ENCODE measurements at regions not wholly inside any gene's neighbourhood (a gene's known extent, or its start where the extent isn't known, plus 50 kb on each side); places are given as distances from the start of the nearest gene placed in this dataset.

- peak in 1 of 2 donors; percentile 66 for DNase-seq (ENCODE audit: low read depth in 1 of 2, low spot score in 1 of 2)
- Histone ChIP-seq H3K9me3 (ENCODE audit: low read depth) (no peaks in the 10 kb centered on the region), H3K4me3 (peak overlapping the region; percentile 21), H3K27ac (no peak overlapping the region), H3K27me3 (peaks cover 21% of the 10 kb centered on the region), H3K36me3 (no peaks in the 10 kb centered on the region), H3K4me1 (ENCODE audit: low read depth) (peaks cover 52% of the 10 kb centered on the region)
- TF ChIP-seq, protein P1, sequence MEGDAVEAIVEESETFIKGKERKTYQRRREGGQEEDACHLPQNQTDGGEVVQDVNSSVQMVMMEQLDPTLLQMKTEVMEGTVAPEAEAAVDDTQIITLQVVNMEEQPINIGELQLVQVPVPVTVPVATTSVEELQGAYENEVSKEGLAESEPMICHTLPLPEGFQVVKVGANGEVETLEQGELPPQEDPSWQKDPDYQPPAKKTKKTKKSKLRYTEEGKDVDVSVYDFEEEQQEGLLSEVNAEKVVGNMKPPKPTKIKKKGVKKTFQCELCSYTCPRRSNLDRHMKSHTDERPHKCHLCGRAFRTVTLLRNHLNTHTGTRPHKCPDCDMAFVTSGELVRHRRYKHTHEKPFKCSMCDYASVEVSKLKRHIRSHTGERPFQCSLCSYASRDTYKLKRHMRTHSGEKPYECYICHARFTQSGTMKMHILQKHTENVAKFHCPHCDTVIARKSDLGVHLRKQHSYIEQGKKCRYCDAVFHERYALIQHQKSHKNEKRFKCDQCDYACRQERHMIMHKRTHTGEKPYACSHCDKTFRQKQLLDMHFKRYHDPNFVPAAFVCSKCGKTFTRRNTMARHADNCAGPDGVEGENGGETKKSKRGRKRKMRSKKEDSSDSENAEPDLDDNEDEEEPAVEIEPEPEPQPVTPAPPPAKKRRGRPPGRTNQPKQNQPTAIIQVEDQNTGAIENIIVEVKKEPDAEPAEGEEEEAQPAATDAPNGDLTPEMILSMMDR (IDR thresholded peaks at IDR 0.05; ENCODE audit: low read depth, low read length) = no peak
Measured at GRCh38 chrX:40167850-40168479, 70.2 kb upstream of the BCOR start.

DNA sequence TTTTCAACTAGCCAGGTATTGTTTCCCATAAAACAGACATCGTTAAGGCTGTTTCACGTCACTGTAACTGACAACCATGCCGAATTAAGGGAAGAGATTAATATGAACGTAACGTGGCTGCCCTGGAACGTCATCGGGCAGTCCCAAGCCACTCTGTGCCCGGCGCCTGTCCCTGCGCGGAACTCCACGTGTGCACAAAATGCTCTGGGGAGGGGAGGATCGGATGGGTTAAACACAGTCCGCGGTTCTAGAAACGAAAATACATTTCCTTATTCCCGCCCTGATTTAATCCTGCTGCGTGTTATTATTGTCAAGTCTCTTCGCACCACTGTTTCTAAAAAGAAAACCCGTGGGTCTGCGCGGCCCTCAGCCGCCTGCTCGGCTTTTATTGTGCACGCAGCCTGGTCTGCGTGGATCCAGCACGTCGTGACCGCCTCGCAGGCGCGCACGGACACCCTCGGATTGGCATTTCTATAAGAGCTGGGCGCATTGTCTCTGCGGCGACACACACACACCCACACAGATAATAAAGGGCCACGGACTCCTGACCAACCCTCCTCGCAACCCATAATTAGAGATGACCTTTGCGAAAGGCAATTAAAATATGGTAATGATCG, 69.6 kb upstream of the BCOR start:
- TF ChIP-seq, protein P1 (IDR thresholded peaks at IDR 0.05; ENCODE audit: low read depth, low read length) = no peak
- H3K4me1 ChIP-seq (ENCODE audit: low read depth) = peaks cover 52% of the 10 kb centered on the region
- H3K27ac ChIP-seq = no peak overlapping the region
- DNase-seq (ENCODE audit: low read depth in 1 of 2, low spot score in 1 of 2) = no peak
- peak overlapping the region; percentile 21 for H3K4me3 ChIP-seq
- H3K9me3 ChIP-seq (ENCODE audit: low read depth) = no peaks in the 10 kb centered on the region
- H3K36me3 ChIP-seq = no peaks in the 10 kb centered on the region
- peaks cover 25% of the 10 kb centered on the region for H3K27me3 ChIP-seq

GRCh38 chrX:40166582-40166981, 68.8 kb upstream of the BCOR start:
- Histone ChIP-seq H3K36me3 (no peaks in the 10 kb centered on the region), H3K4me1 (ENCODE audit: low read depth) (peaks cover 52% of the 10 kb centered on the region), H3K9me3 (ENCODE audit: low read depth) (no peaks in the 10 kb centered on the region), H3K4me3 (no peak overlapping the region), H3K27ac (no peak overlapping the region), H3K27me3 (peaks cover 31% of the 10 kb centered on the region)
- DNase-seq (ENCODE audit: low read depth in 1 of 2, low spot score in 1 of 2) = no peak
- TF ChIP-seq, protein P1 (IDR thresholded peaks at IDR 0.05; ENCODE audit: low read depth, low read length) = no peak

- H3K36me3 ChIP-seq = no peaks in the 10 kb centered on the region
- DNase-seq (ENCODE audit: low read depth in 1 of 2, low spot score in 1 of 2) = no peak
- H3K4me3 ChIP-seq = no peak overlapping the region
- H3K27me3 ChIP-seq = peaks cover 31% of the 10 kb centered on the region
- TF ChIP-seq, protein P1 (IDR thresholded peaks at IDR 0.05; ENCODE audit: low read depth, low read length) = no peak
- no peak overlapping the region for H3K27ac ChIP-seq
- H3K9me3 ChIP-seq (ENCODE audit: low read depth) = no peaks in the 10 kb centered on the region
- H3K4me1 ChIP-seq (ENCODE audit: low read depth) = peaks cover 49% of the 10 kb centered on the region
Measured at GRCh38 chrX:40165861-40166260, 68.1 kb upstream of the BCOR start.

DNA sequence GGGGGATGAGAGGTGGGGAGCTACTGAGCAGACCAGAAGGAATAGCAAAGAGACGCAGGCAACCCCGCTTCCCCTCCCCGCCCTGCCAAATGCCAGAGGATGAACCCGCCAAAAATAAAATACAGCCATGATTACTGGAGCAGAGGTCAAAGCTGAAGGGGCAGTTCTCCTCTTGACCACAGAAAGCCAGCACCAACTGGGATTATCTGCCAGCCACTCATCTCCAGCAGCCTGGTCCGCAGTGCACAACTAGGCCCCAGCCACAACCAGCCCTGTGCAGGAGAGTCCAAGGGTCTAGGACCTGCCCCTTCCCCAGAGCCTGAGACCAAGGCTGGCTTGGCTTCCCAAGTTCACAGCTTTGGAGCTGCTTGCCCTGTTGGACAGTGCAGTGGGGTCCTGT, 67.4 kb upstream of the BCOR start:
- TF ChIP-seq, protein P1 (IDR thresholded peaks at IDR 0.05; ENCODE audit: low read depth, low read length) = no peak
- Histone ChIP-seq H3K9me3 (ENCODE audit: low read depth) (no peaks in the 10 kb centered on the region), H3K27ac (no peak overlapping the region), H3K4me1 (ENCODE audit: low read depth) (peaks cover 46% of the 10 kb centered on the region), H3K36me3 (no peaks in the 10 kb centered on the region), H3K27me3 (peaks cover 31% of the 10 kb centered on the region), H3K4me3 (no peak overlapping the region)
- no peak for DNase-seq (ENCODE audit: low read depth in 1 of 2, low spot score in 1 of 2)

Data from cardiac muscle cell (in vitro differentiated cells and primary cell).